Spleen (tissue), 11 donors: ENCODE measurements at regions not wholly inside any gene's neighbourhood (a gene's known extent, or its start where the extent isn't known, plus 50 kb on each side); places are given as distances from the start of the nearest gene placed in this dataset.

Experiments
- DNase-seq: peaks from one replicate; pipeline ENCODE4 v3.0.0-alpha.2; 2020
- H3K27ac ChIP-seq, 8 donors: fragments of 200-600 bp; sonication (generic) in 7 of 8; 1 replicate in 4 of 8; 2 replicates in 4 of 8; pipeline versions ENCODE4 v1.5.0 to v1.8.0; 2016 to 2021; ENCODE audit warnings: inconsistent platforms in 4 of 8, mild to moderate bottlenecking in 4 of 8, moderate library complexity in 1 of 8
- H3K27me3 ChIP-seq, 7 donors: fragments of 200-600 bp; sonication (generic) in 6 of 7; replicated peaks in 1 of 7; 1 replicate in 4 of 7; 2 replicates in 3 of 7; pipeline versions ENCODE4 v1.5.0 to v1.8.0; 2016 to 2021; ENCODE audit warnings: inconsistent platforms in 3 of 7, mild to moderate bottlenecking in 1 of 7
- H3K36me3 ChIP-seq, 6 donors: fragments of 200-600 bp; sonication (generic) in 5 of 6; 1 replicate in 4 of 6; 2 replicates in 2 of 6; pipeline versions ENCODE4 v1.5.0 to v1.8.0; 2016 to 2021; ENCODE audit warnings: inconsistent platforms in 2 of 6
- H3K4me1 ChIP-seq, 6 donors: fragments of 200-600 bp; sonication (generic) in 5 of 6; 1 replicate in 3 of 6; 2 replicates in 3 of 6; pipeline versions ENCODE4 v1.5.0 to v1.8.0; 2016 to 2021; ENCODE audit warnings: inconsistent platforms in 3 of 6
- H3K4me3 ChIP-seq, 8 donors: fragments of 200-600 bp; sonication (generic) in 7 of 8; 1 replicate in 4 of 8; 2 replicates in 4 of 8; pipeline versions ENCODE4 v1.5.0 to v1.8.0; 2016 to 2021; ENCODE audit warnings: inconsistent platforms in 4 of 8, mild to moderate bottlenecking in 4 of 8, moderate library complexity in 2 of 8
- H3K9me3 ChIP-seq, 8 donors: fragments of 200-600 bp; sonication (generic) in 7 of 8; 1 replicate in 4 of 8; 2 replicates in 4 of 8; pipeline versions ENCODE4 v1.5.0 to v1.8.0; 2016 to 2021; ENCODE audit warnings: inconsistent platforms in 4 of 8
- CTCF ChIP-seq, 11 experiments: fragments of 200-600 bp in 7 of 11; fragments of 450-650 bp in 4 of 11; sonication (generic) in 4 of 11; IDR thresholded peaks in 8 of 11; conservative IDR thresholded peaks in 3 of 11; 1 replicate in 7 of 11; 2 replicates in 4 of 11; pipeline versions ENCODE4 v1.4.0 to v1.8.0; 2016 to 2021; ENCODE audit warnings: antibody characterized with exemption in 11 of 11, inconsistent platforms in 4 of 11, mild to moderate bottlenecking in 1 of 11
- POLR2A ChIP-seq, 3 donors: fragments of 450-650 bp; IDR thresholded peaks; one replicate each; pipeline ENCODE4 v1.5.1; 2017; ENCODE audit warnings: antibody characterized with exemption in 3 of 3, mild to moderate bottlenecking in 1 of 3
- POLR2AphosphoS5 ChIP-seq, 3 donors: sonication (generic); formaldehyde crosslinking; IDR thresholded peaks; one replicate each; pipeline ENCODE4 v1.5.1; 2017; ENCODE audit warnings: antibody characterized with exemption in 3 of 3
- WGBS, 5 donors: extraction: QIAGEN DNeasy Blood & Tissue Kit in 3 of 5; methylation state at CpG; one replicate each; pipeline versions ENCODE4 v1.1.5 to v1.1.7; 2013 to 2018; 5-methylcytosine and 5-hydroxymethylcytosine counted together
- intact Hi-C: fragments of 100-400 bp; cut with DNase I; formaldehyde crosslinking; loops from one replicate; pipeline ENCODE4 v1.15.0; 2023; ENCODE audit warnings: low total_unique reads
- donor health status: healthy with polysubstance abuse.
- donor health status: DM: no; HTN: no; CAD: no; lungs with moderate emphysema.
- donor health status: DM: no; HTN: no; CAD: no.
- donor health status: Bipolar disorder and iron deficiency.
- donor health status: healthy.
- donor health status: DM: no; HTN: no; CAD: no.
- donor health status: DM: yes; HTN: yes; CAD: no.

- Histone ChIP-seq H3K4me1 (no peaks in the 10 kb centered on the region), H3K9me3 (no peaks in the 10 kb centered on the region), H3K27me3 (no peaks in the 10 kb centered on the region), H3K36me3 (no peaks in the 10 kb centered on the region), H3K4me3 (no peak overlapping the region), H3K27ac (no peak overlapping the region)
- TF ChIP-seq CTCF (IDR thresholded peaks at IDR 0.05 in 8 of 11, conservative IDR thresholded peaks at IDR 0.05 in 3 of 11) (no peak), POLR2AphosphoS5 (IDR thresholded peaks at IDR 0.05) (no peak)
- no peak for DNase-seq
- intact Hi-C loops = no loop called here
Measured at GRCh38 chr18:25646971-25647370, 295.0 kb upstream of the ZNF521 start.

- DNase-seq = no peak
- intact Hi-C loops = no loop called here
- 76 to 89% (median 82%) methylated on average over 2 of the region's 2 CpGs for WGBS, 5 donors
- H3K9me3 ChIP-seq = no peaks in the 10 kb centered on the region
- H3K4me3 ChIP-seq = no peak overlapping the region
- H3K27ac ChIP-seq = no peak overlapping the region
- no peaks in the 10 kb centered on the region for H3K27me3 ChIP-seq
- H3K36me3 ChIP-seq = no peaks in the 10 kb centered on the region
- no peak for TF ChIP-seq POLR2AphosphoS5 (IDR thresholded peaks at IDR 0.05)
- TF ChIP-seq POLR2A (IDR thresholded peaks at IDR 0.05) = no peak
- TF ChIP-seq CTCF (IDR thresholded peaks at IDR 0.05 in 8 of 11, conservative IDR thresholded peaks at IDR 0.05 in 3 of 11) = no peak
- no peaks in the 10 kb centered on the region for H3K4me1 ChIP-seq
Measured at GRCh38 chr18:25639596-25639995, 287.6 kb upstream of the ZNF521 start.

GRCh38 chr18:25633563-25633962, 281.6 kb upstream of the ZNF521 start:
- intact Hi-C loops = no loop called here

GRCh38 chr18:25630682-25631081, 278.7 kb upstream of the ZNF521 start:
- no peaks in the 10 kb centered on the region for H3K4me1 ChIP-seq
- H3K9me3 ChIP-seq = peaks cover 0 to 37% (median 25%) of the 10 kb centered on the region in 8 donors
- TF ChIP-seq POLR2A (IDR thresholded peaks at IDR 0.05) (no peak), POLR2AphosphoS5 (IDR thresholded peaks at IDR 0.05) (no peak), CTCF (IDR thresholded peaks at IDR 0.05 in 8 of 11, conservative IDR thresholded peaks at IDR 0.05 in 3 of 11) (no peak)
- H3K36me3 ChIP-seq = no peaks in the 10 kb centered on the region
- DNase-seq = no peak
- H3K27me3 ChIP-seq = no peaks in the 10 kb centered on the region
- intact Hi-C loops = no loop called here
- H3K27ac ChIP-seq = no peak overlapping the region
- H3K4me3 ChIP-seq = no peak overlapping the region

More at GRCh38 chr18:25633563-25633962, 281.6 kb upstream of the ZNF521 start:
- Histone ChIP-seq H3K4me3 (no peak overlapping the region), H3K4me1 (no peaks in the 10 kb centered on the region), H3K27me3 (no peaks in the 10 kb centered on the region), H3K36me3 (no peaks in the 10 kb centered on the region), H3K27ac (no peak overlapping the region), H3K9me3 (peaks cover 0 to 10% (median 0%) of the 10 kb centered on the region in 8 donors)
- no peak for TF ChIP-seq POLR2AphosphoS5 (IDR thresholded peaks at IDR 0.05)
- TF ChIP-seq POLR2A (IDR thresholded peaks at IDR 0.05) = no peak
- no peak for TF ChIP-seq CTCF (IDR thresholded peaks at IDR 0.05 in 8 of 11, conservative IDR thresholded peaks at IDR 0.05 in 3 of 11)
- DNase-seq = no peak
- 62 to 91% (median 86%) methylated on average over 2 of the region's 2 CpGs for WGBS, 5 donors
